ENCODE measurements at regions not wholly inside any gene's neighbourhood (a gene's known extent, or its start where the extent isn't known, plus 50 kb on each side); places are given as distances from the start of the nearest gene placed in this dataset.

DNA sequence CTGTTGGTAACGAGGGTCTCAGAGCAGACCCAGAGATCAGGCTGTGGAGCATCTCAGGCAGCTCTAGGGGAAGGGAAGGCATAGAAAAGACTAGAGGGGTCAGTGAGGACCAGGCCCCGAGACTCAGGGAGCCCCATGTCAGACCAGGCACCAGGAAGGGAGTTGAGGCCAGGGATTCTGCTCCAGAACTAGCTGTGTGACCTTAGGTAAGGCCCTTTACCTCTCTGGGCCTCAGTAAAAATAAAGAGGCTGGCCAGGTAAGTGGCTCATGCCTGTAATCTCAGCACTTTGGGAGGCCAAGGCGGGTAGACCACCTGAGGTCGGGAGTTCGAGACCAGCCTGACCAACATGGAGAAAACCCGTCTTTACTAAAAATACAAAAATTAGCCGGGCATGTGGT is 176.4 kb upstream of the IER5L start:
- TF ChIP-seq, protein P1, sequence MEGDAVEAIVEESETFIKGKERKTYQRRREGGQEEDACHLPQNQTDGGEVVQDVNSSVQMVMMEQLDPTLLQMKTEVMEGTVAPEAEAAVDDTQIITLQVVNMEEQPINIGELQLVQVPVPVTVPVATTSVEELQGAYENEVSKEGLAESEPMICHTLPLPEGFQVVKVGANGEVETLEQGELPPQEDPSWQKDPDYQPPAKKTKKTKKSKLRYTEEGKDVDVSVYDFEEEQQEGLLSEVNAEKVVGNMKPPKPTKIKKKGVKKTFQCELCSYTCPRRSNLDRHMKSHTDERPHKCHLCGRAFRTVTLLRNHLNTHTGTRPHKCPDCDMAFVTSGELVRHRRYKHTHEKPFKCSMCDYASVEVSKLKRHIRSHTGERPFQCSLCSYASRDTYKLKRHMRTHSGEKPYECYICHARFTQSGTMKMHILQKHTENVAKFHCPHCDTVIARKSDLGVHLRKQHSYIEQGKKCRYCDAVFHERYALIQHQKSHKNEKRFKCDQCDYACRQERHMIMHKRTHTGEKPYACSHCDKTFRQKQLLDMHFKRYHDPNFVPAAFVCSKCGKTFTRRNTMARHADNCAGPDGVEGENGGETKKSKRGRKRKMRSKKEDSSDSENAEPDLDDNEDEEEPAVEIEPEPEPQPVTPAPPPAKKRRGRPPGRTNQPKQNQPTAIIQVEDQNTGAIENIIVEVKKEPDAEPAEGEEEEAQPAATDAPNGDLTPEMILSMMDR (conservative IDR thresholded peaks at IDR 0.05 in 1 of 2, IDR thresholded peaks at IDR 0.05 in 1 of 2; ENCODE audit: low read depth in 1 of 2, low read length in 2 of 2) = no peak
- no peak for TF ChIP-seq EZH2 (IDR thresholded peaks at IDR 0.05; ENCODE audit: low read length, missing control alignments)

Data from fibroblast of lung (primary cell).